ENCODE measurements at regions not wholly inside any gene's neighbourhood (a gene's known extent, or its start where the extent isn't known, plus 50 kb on each side); places are given as distances from the start of the nearest gene placed in this dataset.

- no peaks in the 10 kb centered on the region for H3K36me3 ChIP-seq (ENCODE audit: control insufficient read depth, insufficient read depth, low read length)
- H3K4me3 ChIP-seq (ENCODE audit: low read length) = no peak overlapping the region
- H3K9me3 ChIP-seq (ENCODE audit: control insufficient read depth, insufficient read depth, low read length) = no peaks in the 10 kb centered on the region
- peaks cover 1% of the 10 kb centered on the region; the same call in 1 of the 2 replicates for H3K4me1 ChIP-seq (ENCODE audit: control insufficient read depth, insufficient read depth, low read length)
- H3K27me3 ChIP-seq (ENCODE audit: control insufficient read depth, insufficient read depth, low read length) = no peaks in the 10 kb centered on the region
- no peak for DNase-seq (ENCODE audit: low read depth, low spot score)
- WGBS (ENCODE audit: insufficient coverage, insufficient read length) = no CpG with 5 or more reads among the region's 1 CpG
- no peak overlapping the region for H3K27ac ChIP-seq (ENCODE audit: low read length)
Measured at GRCh38 chr5:68430279-68430678, 214.7 kb downstream of the PIK3R1 start.

GRCh38 chr5:68431186-68431585 is 215.6 kb downstream of the PIK3R1 start:
- H3K9me3 ChIP-seq (ENCODE audit: control insufficient read depth, insufficient read depth, low read length) = no peaks in the 10 kb centered on the region
- peaks cover 1% of the 10 kb centered on the region; the same call in 1 of the 2 replicates for H3K4me1 ChIP-seq (ENCODE audit: control insufficient read depth, insufficient read depth, low read length)
- H3K36me3 ChIP-seq (ENCODE audit: control insufficient read depth, insufficient read depth, low read length) = no peaks in the 10 kb centered on the region
- WGBS (ENCODE audit: insufficient coverage, insufficient read length) = no CpG with 5 or more reads among the region's 1 CpG
- no peak overlapping the region for H3K27ac ChIP-seq (ENCODE audit: low read length)
- no peak overlapping the region for H3K4me3 ChIP-seq (ENCODE audit: low read length)
- H3K27me3 ChIP-seq (ENCODE audit: control insufficient read depth, insufficient read depth, low read length) = no peaks in the 10 kb centered on the region
- no peak for DNase-seq (ENCODE audit: low read depth, low spot score)

DNA sequence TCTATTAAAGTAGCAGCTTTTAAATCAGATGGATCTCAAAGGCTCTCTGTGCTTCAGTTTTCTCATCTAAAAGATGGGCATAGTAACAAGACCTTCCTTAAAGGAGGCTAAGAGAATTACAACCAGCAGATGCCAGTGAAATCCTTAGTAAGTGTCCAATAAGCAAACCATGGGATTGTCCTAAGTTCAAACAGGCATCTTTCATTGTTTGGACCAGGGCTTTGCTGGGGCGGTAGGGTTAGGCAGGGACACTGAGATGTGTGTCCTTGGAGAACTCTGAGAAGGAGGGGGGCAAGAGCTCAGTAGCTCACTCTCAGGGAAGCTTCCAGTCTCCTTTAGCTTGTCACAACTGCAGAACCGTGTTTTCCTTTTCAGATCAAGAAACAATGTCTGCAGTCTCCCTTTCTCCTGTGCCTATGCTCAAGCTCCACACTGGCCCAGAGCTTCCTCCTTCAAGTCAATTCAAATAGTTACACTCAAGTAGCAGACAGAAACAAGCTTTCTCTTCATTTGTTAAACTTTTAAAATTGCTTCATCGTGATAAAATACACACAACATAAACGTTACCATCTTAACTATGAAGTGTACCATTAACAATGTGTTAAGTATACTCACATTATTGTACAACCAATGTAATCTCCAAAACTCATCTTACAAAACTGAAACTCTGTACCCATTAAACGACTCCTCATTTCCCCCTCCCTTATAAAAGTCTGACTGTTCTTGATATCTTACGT is 216.2 kb downstream of the PIK3R1 start:
- peaks cover 1% of the 10 kb centered on the region; the same call in 1 of the 2 replicates for H3K4me1 ChIP-seq (ENCODE audit: control insufficient read depth, insufficient read depth, low read length)
- H3K9me3 ChIP-seq (ENCODE audit: control insufficient read depth, insufficient read depth, low read length) = no peaks in the 10 kb centered on the region
- H3K36me3 ChIP-seq (ENCODE audit: control insufficient read depth, insufficient read depth, low read length) = no peaks in the 10 kb centered on the region
- DNase-seq (ENCODE audit: low read depth, low spot score) = no peak
- 100% methylated on average over 2 of the region's 6 CpGs for WGBS (ENCODE audit: insufficient coverage, insufficient read length)
- no peaks in the 10 kb centered on the region for H3K27me3 ChIP-seq (ENCODE audit: control insufficient read depth, insufficient read depth, low read length)
- H3K27ac ChIP-seq (ENCODE audit: low read length) = no peak overlapping the region
- H3K4me3 ChIP-seq (ENCODE audit: low read length) = no peak overlapping the region

GRCh38 chr5:68432682-68433081 is 217.1 kb downstream of the PIK3R1 start:
- Histone ChIP-seq H3K27ac (ENCODE audit: low read length) (no peak overlapping the region), H3K9me3 (ENCODE audit: control insufficient read depth, insufficient read depth, low read length) (no peaks in the 10 kb centered on the region), H3K4me3 (ENCODE audit: low read length) (no peak overlapping the region), H3K4me1 (ENCODE audit: control insufficient read depth, insufficient read depth, low read length) (peaks cover 1% of the 10 kb centered on the region; the same call in 1 of the 2 replicates), H3K27me3 (ENCODE audit: control insufficient read depth, insufficient read depth, low read length) (no peaks in the 10 kb centered on the region), H3K36me3 (ENCODE audit: control insufficient read depth, insufficient read depth, low read length) (no peaks in the 10 kb centered on the region)
- DNase-seq (ENCODE audit: low read depth, low spot score) = no peak
- no CpG with 5 or more reads among the region's 7 CpGs for WGBS (ENCODE audit: insufficient coverage, insufficient read length)

- no peak for DNase-seq (ENCODE audit: low read depth, low spot score)
- WGBS (ENCODE audit: insufficient coverage, insufficient read length) = no CpG with 5 or more reads among the region's 3 CpGs
- H3K4me3 ChIP-seq (ENCODE audit: low read length) = no peak overlapping the region
- H3K36me3 ChIP-seq (ENCODE audit: control insufficient read depth, insufficient read depth, low read length) = no peaks in the 10 kb centered on the region
- H3K27ac ChIP-seq (ENCODE audit: low read length) = no peak overlapping the region
- H3K9me3 ChIP-seq (ENCODE audit: control insufficient read depth, insufficient read depth, low read length) = no peaks in the 10 kb centered on the region
- peaks cover 1% of the 10 kb centered on the region; the same call in 1 of the 2 replicates for H3K4me1 ChIP-seq (ENCODE audit: control insufficient read depth, insufficient read depth, low read length)
- no peaks in the 10 kb centered on the region for H3K27me3 ChIP-seq (ENCODE audit: control insufficient read depth, insufficient read depth, low read length)
Measured at GRCh38 chr5:68433526-68433922, 218.0 kb downstream of the PIK3R1 start.

DNA sequence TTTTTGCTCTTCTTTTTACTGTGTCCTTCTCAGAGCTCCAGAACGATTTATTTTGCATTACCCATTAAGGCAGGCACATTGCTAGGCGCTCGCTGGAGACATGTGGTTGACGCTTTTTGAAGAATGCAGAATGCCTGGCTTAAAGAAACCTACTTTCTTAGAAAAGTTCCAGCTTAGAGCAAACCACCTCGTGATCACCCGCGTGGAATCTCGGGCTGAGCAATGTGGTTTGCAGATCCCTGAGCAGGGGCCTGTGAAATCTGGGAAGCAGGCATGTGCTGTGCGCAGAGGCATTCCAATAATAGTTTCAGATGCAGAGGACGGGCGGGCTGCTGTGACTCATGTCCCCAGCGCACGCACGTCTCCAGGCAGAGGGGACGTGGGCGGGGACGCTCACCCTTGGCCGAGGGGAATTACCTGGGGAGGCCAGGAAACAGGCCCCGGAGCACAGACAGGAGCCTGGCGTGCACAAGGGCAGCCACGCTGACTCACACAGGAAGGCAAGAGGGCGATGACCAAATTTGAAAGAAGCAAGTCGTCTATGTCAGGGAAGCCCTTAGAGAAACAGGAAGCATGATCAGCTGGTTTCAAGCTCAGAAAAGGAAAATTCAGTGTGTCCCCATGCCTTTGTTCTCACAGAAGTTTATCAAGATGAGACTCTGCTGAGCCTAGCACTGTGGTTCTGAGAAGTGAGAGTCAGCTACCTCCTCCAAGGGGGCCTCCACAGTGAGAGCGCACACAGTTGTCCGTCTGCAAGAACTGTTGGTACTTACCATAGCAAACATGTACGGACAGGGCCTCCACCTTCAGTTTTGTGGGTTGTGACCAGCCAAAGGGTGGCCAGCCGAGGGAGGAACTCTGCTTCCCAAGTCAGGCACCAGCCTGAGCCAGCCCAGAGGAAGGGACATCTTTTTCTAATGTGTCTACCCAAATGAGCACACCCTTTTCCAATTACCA is 218.6 kb downstream of the PIK3R1 start:
- no peaks in the 10 kb centered on the region for H3K36me3 ChIP-seq (ENCODE audit: control insufficient read depth, insufficient read depth, low read length)
- no CpG with 5 or more reads among the region's 27 CpGs for WGBS (ENCODE audit: insufficient coverage, insufficient read length)
- H3K27ac ChIP-seq (ENCODE audit: low read length) = no peak overlapping the region
- no peak for DNase-seq (ENCODE audit: low read depth, low spot score)
- peaks cover 1% of the 10 kb centered on the region; the same call in 1 of the 2 replicates for H3K4me1 ChIP-seq (ENCODE audit: control insufficient read depth, insufficient read depth, low read length)
- H3K27me3 ChIP-seq (ENCODE audit: control insufficient read depth, insufficient read depth, low read length) = no peaks in the 10 kb centered on the region
- H3K9me3 ChIP-seq (ENCODE audit: control insufficient read depth, insufficient read depth, low read length) = no peaks in the 10 kb centered on the region
- H3K4me3 ChIP-seq (ENCODE audit: low read length) = no peak overlapping the region

GRCh38 chr5:68435611-68436010 is 220.1 kb downstream of the PIK3R1 start:
- H3K27ac ChIP-seq (ENCODE audit: low read length) = no peak overlapping the region
- no peaks in the 10 kb centered on the region for H3K9me3 ChIP-seq (ENCODE audit: control insufficient read depth, insufficient read depth, low read length)
- H3K27me3 ChIP-seq (ENCODE audit: control insufficient read depth, insufficient read depth, low read length) = no peaks in the 10 kb centered on the region
- WGBS (ENCODE audit: insufficient coverage, insufficient read length) = no CpG with 5 or more reads among the region's 1 CpG
- no peak overlapping the region for H3K4me3 ChIP-seq (ENCODE audit: low read length)
- no peaks in the 10 kb centered on the region for H3K36me3 ChIP-seq (ENCODE audit: control insufficient read depth, insufficient read depth, low read length)
- DNase-seq (ENCODE audit: low read depth, low spot score) = no peak
- peaks cover 1% of the 10 kb centered on the region; the same call in 1 of the 2 replicates for H3K4me1 ChIP-seq (ENCODE audit: control insufficient read depth, insufficient read depth, low read length)

GRCh38 chr5:68436686-68437520 is 221.3 kb downstream of the PIK3R1 start:
- no peaks in the 10 kb centered on the region for H3K9me3 ChIP-seq (ENCODE audit: control insufficient read depth, insufficient read depth, low read length)
- no peak for DNase-seq (ENCODE audit: low read depth, low spot score)
- no peak overlapping the region for H3K27ac ChIP-seq (ENCODE audit: low read length)
- no peaks in the 10 kb centered on the region for H3K27me3 ChIP-seq (ENCODE audit: control insufficient read depth, insufficient read depth, low read length)
- no peak overlapping the region for H3K4me3 ChIP-seq (ENCODE audit: low read length)
- no peaks in the 10 kb centered on the region for H3K36me3 ChIP-seq (ENCODE audit: control insufficient read depth, insufficient read depth, low read length)
- peaks cover 1% of the 10 kb centered on the region; the same call in 1 of the 2 replicates for H3K4me1 ChIP-seq (ENCODE audit: control insufficient read depth, insufficient read depth, low read length)
- no CpG with 5 or more reads among the region's 3 CpGs for WGBS (ENCODE audit: insufficient coverage, insufficient read length)

GRCh38 chr5:68438876-68439275 is 223.3 kb downstream of the PIK3R1 start:
- no peaks in the 10 kb centered on the region for H3K9me3 ChIP-seq (ENCODE audit: control insufficient read depth, insufficient read depth, low read length)
- WGBS (ENCODE audit: insufficient coverage, insufficient read length) = no CpG with 5 or more reads among the region's 1 CpG

GRCh38 chr5:68440245-68440644 is 224.7 kb downstream of the PIK3R1 start:
- Histone ChIP-seq H3K36me3 (ENCODE audit: control insufficient read depth, insufficient read depth, low read length) (no peaks in the 10 kb centered on the region), H3K27me3 (ENCODE audit: control insufficient read depth, insufficient read depth, low read length) (no peaks in the 10 kb centered on the region), H3K4me3 (ENCODE audit: low read length) (no peak overlapping the region), H3K9me3 (ENCODE audit: control insufficient read depth, insufficient read depth, low read length) (no peaks in the 10 kb centered on the region), H3K4me1 (ENCODE audit: control insufficient read depth, insufficient read depth, low read length) (no peaks in the 10 kb centered on the region), H3K27ac (ENCODE audit: low read length) (no peak overlapping the region)
- WGBS (ENCODE audit: insufficient coverage, insufficient read length) = no CpG with 5 or more reads among the region's 2 CpGs
- no peak for DNase-seq (ENCODE audit: low read depth, low spot score)

More at GRCh38 chr5:68438876-68439275, 223.3 kb downstream of the PIK3R1 start:
- Histone ChIP-seq H3K4me3 (ENCODE audit: low read length) (no peak overlapping the region), H3K36me3 (ENCODE audit: control insufficient read depth, insufficient read depth, low read length) (no peaks in the 10 kb centered on the region), H3K4me1 (ENCODE audit: control insufficient read depth, insufficient read depth, low read length) (peaks cover 1% of the 10 kb centered on the region; the same call in 1 of the 2 replicates), H3K27ac (ENCODE audit: low read length) (no peak overlapping the region), H3K27me3 (ENCODE audit: control insufficient read depth, insufficient read depth, low read length) (no peaks in the 10 kb centered on the region)
- no peak for DNase-seq (ENCODE audit: low read depth, low spot score)

Data from iPS DF 6.9 (cell line).